GM18517 (cell line): ENCODE measurements at regions not wholly inside any gene's neighbourhood (a gene's known extent, or its start where the extent isn't known, plus 50 kb on each side); places are given as distances from the start of the nearest gene placed in this dataset.
"Not testable (repeated sequence)": the region's sequence is repeated elsewhere in the genome, so short reads cannot be mapped to it uniquely, and the experiment has no call there.

ENCODE experiments used
- ATAC-seq: cut with Tn5 transposase; IDR thresholded peaks from one replicate; pipeline ENCODE4 v1.9.1; 2021; ENCODE audit warnings: mild to moderate bottlenecking, moderate library complexity; ENCODE audit not compliant: unreplicated experiment

- ATAC-seq, result no peak
Measured at GRCh38 chr1:38525343-38526043, 334.1 kb downstream of the RRAGC start.

DNA sequence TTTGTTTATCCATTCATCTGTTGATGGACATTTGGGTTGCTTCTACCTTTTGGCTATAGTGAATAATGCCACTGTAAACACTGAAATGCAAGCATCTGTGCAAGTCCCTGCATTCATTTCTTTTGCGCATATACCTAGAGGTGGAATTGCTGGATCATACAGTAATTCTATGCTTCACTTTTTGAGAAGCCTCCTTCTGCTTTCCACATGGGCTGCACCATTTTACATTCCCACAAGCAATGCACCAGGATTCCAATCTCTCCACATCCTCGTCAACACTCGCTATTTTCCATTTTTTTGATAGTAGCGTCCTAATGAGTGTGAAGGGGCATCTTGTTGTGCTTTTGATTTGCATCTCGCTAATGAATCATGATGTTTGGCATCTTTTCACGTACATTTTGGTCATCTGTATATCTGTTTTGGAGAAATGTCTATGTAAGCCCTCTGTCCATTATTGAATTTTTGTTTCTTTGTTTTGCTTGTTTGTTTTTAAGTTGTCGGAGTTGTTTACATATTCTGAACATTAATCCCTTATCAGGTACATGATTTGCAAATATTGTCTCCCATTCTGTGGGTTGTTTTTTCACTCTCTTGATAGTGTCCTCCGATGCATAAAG, 335.4 kb downstream of the RRAGC start:
- ATAC-seq, result no peak

- no peak for ATAC-seq
Measured at GRCh38 chr1:38523568-38523939, 336.0 kb downstream of the RRAGC start.

- no peak for ATAC-seq
Measured at GRCh38 chr1:38522915-38523567, 336.5 kb downstream of the RRAGC start.

DNA sequence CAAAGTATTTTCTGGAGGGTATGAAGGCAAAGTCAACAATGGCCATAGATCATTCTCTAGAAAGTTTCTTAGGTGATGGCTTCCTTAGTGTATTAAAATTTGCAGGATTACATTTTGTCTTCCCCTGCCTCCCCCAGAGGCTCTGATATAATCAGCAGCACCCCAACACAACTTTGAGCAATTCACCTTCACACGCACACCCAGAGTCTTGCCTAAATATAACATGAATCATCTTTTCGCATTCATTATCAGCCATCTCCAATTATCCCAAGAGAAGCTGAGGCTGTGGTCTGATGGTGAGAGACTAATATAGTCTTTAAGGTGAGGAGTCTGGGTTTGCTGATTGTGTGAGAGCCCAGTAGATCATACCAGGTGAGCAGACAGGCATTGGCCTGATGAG, 343.0 kb downstream of the RRAGC start:
- no peak for ATAC-seq

- no peak for ATAC-seq
Measured at GRCh38 chr1:38512789-38513188, 346.8 kb downstream of the RRAGC start.

DNA sequence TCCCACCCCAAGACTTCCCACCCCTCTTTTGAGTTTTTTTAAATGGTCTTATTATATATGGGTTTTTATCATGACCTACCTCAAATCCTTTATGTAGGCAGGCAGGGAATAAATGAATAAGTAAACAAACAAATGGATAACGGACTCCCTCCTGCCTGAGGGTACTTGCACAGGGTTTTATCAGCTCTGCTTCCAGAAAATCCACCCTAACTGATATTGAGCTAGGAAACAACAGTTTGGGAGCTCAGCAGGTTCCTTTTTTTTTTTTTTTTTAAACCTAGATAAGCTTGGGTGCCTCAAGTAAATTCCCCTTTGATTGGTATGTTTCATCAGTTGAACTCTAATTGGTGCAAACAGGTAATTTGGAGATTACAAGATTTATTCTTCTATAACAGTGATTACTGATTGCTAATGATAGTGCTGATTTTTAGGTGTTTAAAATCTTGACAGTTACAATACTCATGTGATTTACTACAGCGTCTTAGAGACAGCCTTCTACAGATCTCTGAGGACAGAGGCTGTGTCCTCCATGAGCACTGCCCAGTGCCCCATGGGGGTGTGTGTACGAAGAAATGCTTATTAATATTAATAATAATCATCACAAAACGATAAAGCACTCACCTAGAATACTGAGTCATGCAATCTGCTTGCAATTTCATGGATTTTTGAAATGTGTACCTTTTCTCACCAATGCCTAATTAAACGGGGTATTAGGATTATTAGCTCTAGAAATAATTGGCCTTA, 347.4 kb downstream of the RRAGC start:
- ATAC-seq, result no peak

- no peak for ATAC-seq
Measured at GRCh38 chr1:38508232-38508631, 351.3 kb downstream of the RRAGC start.

DNA sequence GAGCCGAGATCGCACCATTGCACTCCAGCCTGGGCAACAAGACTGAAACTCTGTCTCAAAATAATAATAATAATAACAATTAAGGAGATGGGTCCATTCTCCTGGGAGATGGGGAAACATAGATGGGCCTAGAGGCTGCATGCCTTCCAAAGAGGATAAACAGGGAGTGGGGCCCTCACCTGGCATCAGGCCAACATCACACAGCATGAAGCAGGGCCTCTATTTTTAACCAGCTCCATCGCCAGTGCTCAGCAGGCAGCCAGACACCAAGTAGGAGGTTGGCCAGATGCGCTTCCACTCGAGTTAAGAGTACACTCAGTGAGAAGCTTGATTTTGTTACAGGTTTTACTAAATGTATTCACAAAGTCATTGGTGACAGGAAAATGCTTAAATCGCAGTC, 352.0 kb downstream of the RRAGC start:
- no peak for ATAC-seq

DNA sequence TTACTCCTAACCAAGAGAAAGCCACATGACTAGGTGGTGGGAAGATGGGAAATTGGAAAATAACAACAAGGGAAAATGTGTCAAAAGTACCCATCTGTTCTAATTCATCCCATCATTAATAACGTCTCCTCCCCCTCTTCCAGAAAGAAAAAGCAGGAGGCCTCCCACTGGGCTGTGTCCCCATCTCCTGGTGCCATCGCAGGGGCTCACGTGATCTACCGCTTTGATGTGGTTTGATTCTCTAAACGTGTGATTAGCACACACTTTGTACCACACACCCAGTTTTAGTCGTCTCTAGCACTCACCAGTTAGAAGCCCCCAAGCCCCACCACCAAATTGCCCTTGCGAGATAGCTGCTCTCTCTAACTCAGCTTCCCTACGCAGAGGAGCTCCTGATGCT, 353.6 kb downstream of the RRAGC start:
- ATAC-seq, result no peak

GRCh38 chr1:38502758-38503157, 356.8 kb downstream of the RRAGC start:
- ATAC-seq, result no peak

DNA sequence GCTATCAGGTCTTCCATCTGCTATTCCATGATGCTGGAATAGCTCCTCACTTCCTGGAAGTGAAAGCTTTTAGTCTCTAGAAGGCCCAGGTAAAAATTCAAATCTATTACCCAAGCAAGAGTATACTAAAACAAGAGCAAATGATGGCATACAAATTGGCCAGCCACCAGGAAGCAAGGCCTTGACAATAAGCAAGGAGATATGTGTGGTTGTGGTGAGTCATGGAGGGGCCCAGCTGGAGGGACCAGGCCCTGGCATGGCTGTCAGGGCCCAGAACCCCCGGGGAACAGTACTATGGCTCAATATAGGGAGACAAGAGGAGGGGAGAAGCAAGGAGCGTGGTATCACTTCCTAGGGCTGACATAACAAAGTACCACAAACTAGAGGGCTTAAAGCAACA, 358.7 kb downstream of the RRAGC start:
- ATAC-seq, result no peak

DNA sequence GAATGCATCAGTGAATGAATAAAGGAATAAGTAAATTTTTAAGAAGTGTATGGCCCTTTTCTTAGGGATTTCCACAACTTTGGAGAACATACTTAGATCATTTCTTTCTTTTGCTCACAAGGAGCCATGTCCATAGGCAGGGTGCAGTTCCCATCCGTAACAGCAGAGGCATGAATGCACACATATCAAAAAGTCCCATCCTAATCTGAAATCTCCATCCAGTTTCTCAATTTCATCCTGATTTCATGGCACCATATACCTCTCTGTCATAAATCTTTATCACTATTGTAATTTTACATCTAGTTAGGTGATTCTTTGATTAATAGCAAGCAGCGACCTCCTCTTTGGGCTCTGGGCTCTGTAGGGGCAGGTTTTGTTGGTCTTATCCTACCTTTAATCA, 359.2 kb downstream of the RRAGC start:
- no peak for ATAC-seq

DNA sequence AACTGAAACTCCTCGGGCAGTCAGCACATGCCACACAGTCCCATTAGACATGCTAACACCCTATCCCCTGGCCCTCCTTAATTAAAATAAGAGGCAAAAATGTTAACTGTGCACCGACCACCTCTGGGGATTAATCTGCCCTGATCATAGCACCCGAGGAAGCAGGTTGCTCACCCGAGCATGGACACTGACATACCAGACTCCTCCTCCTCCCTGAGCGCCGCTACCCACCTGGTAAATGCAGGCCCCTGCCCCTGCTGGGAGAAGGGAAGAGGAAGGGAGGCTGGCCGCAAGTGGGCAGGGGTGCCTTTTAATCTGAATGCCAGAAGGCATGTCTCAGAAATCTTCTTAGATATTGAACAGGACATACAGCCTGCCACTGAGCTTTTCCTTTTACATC, 360.9 kb downstream of the RRAGC start:
- ATAC-seq, result no peak

- no peak for ATAC-seq
Measured at GRCh38 chr1:38497921-38498656, 361.5 kb downstream of the RRAGC start.

DNA sequence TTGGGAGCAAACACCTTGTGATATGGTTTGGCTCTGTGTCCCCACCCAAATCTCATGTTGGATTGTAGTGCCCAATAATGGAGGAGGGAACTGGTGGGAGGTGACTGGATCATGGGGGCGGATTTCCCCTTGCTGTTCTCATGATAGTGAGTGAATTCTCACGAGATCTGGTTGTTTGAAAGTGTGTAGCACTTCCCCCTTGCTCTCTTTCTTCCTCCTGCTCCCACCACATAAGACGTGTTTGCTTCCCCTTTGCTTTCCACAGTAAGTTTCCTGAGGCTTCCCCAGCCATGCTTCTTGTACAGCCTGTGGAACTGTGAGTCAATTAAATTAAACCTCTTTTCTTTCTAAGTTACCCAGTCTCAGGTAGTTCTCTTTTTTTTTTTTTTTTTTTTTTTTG, 366.3 kb downstream of the RRAGC start:
- ATAC-seq, result not testable (repeated sequence)

GRCh38 chr1:38489844-38490270, 369.7 kb downstream of the RRAGC start:
- ATAC-seq, result no peak

GRCh38 chr1:38488162-38488898, 371.2 kb downstream of the RRAGC start:
- no peak for ATAC-seq

DNA sequence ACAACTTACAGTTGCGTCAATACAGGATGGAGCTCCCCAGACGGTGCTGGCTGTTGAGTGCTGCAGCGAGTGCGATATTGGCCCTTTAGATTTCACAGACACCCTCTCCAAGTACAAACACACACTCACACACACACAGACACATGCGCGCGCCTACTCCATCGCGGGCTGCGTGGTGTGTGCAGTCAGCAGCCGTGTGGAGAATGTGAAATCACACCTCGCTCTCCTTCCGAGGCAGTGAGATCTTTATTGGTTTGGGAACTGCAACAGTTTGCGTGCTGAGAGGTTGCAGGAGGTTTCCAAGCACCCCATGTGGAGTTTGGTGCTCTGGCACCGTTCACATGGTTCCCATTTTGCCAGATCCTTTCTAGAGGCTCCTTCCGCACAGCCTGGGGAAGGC, 372.2 kb downstream of the RRAGC start:
- no peak for ATAC-seq

- ATAC-seq, result no peak
Measured at GRCh38 chr1:38486085-38486484, 373.5 kb downstream of the RRAGC start.
